NCI-H146 treated with DMSO at 0.1 percent for 48 hours (cell line): ENCODE measurements at regions not wholly inside any gene's neighbourhood (a gene's known extent, or its start where the extent isn't known, plus 50 kb on each side); places are given as distances from the start of the nearest gene placed in this dataset.

ENCODE experiments used
- DNase-seq: peaks from one replicate; lab custom pipeline; 2025; ENCODE audit not compliant: unreplicated experiment; lab: John Stamatoyannopoulos, UW

DNA sequence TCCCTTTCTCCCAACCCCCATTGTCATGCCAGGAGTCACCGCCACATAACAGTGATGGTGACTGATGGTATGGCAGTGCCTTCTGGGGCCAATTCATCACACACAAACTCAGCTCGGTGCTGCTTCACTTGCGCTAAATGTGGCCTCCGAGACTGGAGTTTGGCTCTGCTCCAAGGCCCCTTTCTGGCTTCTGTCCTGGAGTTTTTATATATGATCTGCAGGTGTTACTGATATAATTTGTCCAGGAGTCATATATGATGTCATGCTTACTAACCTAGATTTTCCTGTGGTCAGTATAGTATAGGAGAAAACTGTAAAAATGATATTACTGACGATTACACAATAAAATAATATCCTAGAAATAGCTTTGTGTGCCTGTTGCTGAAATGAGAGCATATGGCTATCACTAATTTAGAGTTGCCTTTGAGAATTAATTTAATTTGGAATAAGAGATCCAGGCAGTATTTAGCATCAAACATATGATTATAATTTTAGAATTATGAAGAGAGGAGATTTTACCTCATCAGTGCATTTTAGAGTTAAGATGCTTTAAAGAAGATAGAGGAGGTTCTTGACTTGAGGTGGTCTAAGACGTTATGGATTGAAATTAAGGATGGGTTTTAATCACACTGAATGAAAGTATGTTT, 334.1 kb upstream of the CD180 start:
- DNase-seq, result no peak

DNA sequence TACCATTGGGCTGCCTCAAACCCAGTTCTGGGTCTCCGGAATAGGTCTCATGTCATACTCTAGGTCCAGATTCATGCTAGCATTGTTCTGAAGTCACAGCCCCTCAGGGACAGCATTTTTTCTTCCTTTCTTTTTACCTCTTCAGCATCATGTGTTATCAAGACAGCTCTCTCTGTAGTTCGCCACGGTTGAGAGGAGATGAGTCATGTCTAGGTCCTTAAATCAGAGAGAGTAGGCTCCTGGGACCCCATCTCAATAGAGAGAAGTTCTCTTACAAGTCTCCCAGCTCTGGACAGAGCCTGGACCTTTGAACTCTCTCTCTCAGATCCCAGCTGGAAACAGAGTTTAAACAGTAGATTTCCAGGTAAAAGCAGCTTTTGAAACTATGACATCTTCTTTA, 332.4 kb upstream of the CD180 start:
- DNase-seq, result no peak

DNA sequence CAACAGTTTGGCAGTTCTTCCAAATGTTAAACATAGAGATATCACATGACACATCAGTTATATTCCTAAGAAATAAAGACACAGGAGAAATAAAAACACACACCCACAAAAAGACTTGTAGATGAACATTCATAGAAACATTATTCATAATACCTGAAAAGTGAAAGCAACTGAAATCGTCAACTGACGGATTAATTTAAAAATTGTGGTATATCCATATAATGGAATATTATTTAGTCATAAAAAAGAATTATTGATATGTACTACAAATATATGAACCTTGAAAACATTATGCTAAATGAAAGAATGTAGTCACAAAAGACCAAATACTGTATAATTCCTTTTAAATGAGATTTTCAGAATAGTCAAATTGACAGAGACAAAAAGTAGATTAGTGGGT, 330.2 kb upstream of the CD180 start:
- DNase-seq, result no peak

DNA sequence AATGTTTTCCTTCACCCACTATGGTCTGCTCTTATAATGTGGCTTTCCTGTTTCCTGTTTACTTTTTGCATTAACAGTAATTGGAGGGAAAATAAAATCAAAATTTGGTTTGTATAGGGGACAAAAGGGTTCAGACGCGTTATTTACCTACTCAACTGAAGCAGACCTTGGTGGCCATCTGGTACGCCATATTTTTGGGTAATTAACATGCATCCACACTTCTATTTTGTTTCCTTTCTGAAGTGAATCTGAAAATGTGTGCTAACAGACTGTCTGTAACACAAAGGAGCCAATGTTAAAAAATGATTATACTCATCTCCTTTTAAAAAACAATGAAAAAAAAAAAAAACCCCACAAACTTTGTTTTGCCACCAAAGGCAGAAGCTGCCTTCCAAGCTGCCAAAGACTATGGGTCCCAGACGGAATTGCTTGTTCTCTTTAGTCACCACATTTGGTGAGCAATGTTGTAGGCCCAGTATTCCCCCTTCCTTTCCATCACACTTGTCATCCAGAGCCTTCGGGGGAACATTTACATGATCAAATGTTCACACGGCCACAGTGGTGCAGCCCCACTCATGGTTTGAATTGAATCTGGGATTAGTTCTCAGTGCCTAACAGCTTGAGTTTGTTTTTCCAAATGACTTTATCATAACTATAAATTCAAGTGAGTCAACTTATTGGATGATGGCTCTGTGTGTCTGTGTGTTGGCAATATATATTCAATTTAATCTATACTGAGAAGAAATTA, 323.7 kb upstream of the CD180 start:
- DNase-seq, result peak; percentile 7

DNA sequence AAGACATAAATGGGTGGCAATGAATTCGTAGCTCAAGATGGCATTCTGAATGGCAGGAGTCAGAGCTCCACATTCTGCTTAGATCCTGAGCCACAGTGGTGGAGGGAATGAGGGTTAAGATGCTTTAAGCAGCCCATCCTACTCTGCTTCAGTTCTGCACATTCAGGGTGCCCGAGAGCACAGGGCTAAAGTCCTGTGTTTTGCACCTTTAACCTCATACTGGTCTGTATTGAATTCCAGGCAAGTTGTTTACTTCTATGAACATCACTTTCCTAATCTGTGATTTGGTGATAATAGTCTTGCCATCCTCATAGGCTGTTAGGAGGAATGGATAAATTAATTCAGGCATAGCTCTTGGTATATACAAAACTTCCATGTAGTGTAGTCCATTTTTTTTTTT, 321.6 kb upstream of the CD180 start:
- DNase-seq, result no peak

DNA sequence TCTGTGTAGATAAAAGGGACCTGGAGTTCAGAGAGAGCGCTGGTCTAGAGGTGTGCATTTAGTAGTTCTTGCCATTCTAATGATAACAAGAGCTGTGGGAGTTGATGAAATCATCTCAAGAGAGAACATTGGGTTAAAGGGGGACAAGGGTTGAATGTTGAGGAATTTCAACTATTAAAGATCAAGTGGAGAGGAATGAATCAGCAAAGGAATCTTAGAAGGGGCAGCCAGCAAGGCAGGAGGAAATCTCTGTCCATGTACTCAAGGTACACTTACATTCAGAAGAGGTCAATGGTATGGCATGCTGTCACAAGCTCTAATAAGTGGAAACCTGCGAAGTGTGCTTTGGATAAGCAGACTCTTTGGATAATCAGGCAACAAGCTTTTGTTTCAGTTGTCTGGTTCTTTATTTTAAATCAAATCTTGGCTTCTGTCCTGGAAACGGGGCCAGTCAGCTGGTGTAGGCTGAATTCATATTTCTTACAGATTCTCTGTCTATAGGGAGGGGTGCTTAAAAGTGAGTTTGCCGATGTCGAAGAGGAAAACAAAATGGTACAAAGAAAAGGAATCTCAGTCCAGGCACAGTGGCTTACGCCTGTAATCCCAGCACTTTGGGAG, 320.5 kb upstream of the CD180 start:
- DNase-seq, result no peak

DNA sequence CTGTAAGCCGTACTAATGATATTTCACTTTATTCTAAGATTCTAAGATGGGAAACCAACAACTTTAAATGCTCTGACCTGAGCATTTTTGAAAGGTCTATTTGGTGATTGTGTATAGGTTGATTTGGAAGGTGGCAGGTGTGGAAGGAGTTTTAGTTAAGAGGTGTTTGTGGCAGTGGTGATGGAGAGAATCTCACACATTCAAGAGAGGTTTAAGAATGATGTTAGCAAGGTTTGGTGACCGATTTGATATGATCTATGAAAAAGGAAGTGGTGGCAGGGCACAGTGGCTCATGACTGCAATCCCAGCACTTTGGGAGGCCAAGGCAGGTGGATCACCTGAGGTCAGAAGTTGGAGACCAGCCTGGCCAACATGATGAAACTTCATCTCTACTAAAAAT, 319.2 kb upstream of the CD180 start:
- no peak for DNase-seq

DNA sequence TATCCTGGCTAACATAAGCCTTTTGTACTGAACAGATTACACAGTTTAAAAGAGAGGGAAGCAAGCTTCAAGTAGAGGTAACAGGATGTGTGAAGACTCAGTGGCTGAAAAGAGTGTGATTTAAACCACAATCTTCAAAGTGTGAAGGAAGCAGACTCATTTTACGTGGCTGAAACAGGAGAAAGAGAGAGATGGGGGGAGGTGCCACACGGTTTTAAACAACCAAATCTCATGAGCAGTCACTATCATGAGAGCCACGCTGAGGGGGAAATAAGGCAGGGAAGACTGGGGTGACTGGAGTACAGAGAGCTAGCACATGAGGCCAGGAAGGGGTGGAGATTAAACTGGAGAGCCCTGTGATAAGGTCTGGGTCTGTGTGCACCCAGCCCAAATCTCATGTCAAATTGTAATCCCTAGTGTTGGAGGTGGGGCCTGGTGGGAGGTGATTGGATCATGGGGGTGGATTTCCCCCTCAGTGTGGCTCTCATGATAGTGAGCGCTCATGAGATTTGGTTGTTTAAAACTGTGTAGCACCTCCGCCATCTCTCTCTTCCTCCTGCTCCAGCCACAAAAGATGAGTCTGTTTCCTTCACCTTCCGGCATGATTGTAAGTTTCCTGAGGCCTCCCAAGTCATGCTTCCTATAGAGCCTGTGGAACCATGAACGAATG, 318.6 kb upstream of the CD180 start:
- DNase-seq, result no peak

DNA sequence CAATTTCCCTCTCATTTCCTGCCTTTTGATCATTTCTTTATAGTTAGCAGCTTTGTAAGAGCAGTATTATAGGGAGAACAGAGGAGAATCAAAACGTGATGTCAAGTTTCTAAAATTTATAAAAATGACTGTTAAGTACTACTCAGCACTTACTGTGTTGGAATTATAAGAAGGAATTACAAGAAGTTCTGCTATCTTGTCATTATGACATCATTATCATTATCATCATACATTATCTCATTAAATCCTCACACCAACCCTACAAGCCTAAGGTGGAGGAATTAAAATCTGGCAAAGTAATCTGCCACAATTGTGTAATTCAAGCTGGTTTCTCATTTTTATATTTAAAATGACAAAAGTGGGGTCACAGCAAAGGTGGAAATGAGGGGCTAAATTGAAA, 316.2 kb upstream of the CD180 start:
- DNase-seq, result no peak

DNA sequence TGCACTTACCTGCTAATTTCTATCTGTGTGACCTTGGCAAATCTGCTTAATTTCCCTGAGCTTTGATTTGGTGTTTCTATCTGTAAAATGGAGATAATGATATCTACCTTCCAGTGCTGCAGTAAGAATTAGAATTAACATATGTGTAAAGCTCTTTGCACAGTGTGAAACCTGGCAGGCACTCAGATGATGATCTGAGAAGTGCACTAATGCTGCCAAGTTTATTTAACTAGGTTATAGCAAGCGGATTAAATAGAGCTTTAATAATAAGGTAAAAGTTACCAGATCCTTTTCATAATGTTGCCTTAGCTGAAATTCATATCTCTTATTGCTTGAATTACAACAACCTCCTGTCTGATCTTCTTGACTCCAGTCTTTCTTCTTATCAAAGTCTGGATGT, 315.3 kb upstream of the CD180 start:
- no peak for DNase-seq

DNA sequence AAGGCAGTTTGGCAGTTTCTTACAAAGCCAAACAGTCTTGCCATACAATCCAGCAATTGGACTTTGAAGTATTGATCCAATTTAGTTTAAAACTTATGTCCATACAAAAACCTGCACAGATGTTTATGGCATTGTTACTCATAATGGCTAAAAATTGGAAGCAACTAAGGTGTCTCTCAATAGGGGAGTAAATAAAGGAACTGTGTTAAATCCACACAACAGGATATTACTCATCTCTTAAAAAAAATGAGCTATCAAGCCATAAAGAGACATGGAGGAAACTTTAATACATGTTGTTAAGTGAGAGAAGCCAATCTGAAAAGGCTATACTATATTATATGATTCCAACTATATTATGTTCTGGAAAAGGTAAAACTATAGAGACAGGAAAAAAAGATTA, 313.6 kb upstream of the CD180 start:
- DNase-seq, result no peak

DNA sequence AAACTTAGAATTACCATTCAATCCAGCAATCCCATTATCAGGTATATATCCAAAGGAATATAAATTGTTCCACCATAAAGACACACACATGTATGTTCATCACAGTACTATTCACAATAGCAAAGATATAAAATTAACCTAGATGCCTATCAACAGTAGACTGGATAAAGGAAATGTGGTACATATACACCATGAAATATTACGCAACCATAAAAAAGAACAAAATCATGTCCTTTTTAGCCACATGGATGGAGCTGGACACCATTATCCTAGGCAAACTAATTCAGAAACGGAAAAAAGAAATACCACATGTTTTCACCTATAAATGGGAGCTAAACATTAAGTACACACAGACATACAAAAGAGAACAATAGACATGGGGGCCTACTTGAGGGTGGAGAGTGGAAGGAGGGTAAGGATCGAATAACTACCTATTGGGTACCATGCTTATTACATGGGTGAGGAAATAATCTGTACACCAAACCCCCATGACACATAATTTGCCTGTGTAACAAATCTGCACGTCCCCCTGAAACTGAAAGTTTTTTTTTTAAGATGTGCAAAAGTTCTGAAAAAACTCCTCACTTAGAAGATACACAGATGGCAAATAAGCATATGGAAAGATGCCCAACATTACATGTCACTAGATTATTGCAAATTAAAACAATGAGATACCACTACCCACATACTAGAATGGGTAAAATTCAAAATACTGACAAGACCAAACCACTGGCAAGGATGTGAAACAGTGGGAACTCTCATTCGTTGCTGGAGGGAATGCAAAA, 313.0 kb upstream of the CD180 start:
- DNase-seq, result no peak

DNA sequence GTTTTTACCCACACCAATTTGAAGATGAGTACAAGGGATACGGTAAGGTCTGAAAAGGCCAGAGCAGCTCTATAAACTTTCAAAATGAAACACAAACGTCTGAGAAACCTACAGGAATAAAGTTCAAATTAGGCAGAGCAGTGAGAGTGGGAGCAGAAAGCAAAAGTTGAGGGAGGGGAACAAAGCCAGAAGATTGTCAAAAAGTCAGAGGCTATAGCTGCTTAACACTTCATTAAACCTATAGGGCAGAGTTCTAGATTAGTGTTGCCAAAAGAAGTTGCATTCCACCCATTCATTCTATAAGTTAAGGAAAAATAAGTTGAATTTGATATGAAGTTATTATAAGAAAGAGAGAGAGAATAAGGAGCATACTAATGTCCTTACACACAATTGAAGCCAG, 309.6 kb upstream of the CD180 start:
- no peak for DNase-seq

DNA sequence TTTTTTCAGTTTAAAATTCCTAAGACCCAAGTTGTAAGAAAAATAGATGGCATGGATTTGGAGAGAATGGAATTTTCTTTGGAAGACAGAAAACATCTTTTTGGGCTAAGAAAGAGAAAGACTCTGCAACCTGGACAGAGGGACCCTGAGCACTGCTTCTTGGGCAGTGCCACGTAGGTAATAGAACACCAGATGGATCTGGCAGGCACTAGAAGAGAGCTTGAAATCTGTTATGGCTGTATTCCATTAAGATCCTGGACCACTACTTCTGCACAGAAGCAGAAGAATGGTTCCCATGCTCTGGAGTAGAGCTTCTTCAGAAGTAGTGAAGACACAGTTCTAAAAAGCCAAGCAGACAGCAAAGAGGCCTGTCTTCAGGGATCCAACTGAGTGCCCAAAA, 306.4 kb upstream of the CD180 start:
- no peak for DNase-seq

DNA sequence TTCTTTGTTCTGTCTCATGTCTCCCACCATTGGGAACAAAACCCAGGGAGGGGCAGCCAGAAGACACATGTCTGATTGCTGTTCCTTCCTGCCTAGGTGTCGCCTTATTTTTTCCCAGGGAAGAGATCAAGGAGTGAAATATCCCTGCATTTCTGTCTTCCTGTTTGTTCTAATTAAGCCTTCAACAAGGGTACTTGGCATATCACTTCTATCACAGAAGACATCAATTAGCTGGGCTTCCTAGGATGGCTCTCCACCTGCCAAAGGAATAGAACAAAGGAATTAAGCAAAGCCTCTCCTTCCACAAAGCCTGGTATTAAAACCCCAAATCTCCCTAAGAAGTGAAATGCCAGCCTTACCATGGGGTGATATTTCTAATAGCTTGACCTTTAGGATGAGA, 299.5 kb upstream of the CD180 start:
- no peak for DNase-seq

DNA sequence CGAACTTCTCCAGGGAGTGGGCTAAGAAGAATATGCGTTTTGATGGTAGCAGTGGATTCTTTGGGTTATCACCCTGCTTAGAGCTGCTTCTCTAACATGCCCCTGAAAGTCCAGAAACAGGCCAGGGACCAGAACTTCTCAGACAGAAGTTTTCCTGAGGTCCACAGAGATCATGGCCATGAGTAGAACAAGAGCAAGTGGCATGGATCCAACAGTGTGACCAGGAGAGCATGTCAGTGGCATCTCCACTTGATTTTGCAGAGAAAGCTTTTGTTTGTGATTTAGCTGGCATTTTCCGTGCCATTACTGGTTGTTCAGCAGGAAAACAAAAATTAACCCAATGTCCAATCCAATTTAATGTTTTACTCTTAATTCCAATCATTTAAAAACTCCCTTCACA, 298.5 kb upstream of the CD180 start:
- no peak for DNase-seq

DNA sequence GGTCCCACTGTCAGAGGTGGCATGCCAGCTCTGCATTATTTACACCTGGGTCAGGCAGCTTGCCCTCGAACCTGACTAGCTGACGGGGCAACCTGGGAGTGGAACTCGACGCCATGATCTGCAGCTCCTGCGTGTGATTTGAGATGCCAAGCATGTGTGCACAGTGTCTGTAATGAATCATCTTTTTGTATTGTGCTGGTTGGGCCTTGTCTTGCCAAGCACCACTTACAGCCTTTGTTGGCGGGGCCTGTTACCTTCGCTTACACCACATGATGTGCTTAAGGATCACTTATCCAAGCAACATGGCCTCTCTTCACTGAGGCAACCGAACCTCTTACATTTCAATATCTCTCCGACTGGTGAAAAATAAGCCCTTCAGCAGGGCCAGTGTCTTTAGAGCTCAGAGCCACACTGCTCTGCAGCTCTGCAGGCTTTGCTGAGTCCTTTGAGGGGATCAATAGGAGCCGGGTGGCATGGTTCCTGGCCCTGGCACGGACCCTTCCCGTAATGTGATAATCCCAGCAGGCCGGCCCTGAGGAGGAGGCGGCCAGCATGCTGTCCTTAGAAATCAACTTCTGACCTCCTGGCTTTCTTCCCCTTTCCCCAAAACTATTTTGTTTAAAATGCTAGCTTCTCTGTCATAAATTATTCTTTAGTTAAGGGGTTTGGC, 297.7 kb upstream of the CD180 start:
- DNase-seq, result no peak

DNA sequence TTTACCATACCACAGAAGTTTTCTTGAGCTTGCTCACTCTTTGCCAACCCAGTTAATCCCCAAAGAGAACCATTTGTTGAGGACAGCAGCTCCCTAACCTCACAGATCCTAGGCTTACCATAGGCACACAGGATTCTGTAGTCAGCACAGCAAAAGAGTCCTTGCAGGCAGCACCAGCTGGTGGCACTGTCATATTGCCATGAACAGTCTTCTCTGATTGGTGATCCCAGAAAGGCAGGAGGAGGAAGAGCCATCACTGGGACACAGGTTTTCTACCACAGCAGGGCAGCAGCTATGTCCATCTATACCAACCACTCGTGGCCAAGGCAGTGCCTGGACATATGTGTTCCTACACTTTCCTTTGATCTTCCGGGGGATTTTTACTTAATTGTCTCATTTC, 297.1 kb upstream of the CD180 start:
- DNase-seq, result peak; percentile 53

DNA sequence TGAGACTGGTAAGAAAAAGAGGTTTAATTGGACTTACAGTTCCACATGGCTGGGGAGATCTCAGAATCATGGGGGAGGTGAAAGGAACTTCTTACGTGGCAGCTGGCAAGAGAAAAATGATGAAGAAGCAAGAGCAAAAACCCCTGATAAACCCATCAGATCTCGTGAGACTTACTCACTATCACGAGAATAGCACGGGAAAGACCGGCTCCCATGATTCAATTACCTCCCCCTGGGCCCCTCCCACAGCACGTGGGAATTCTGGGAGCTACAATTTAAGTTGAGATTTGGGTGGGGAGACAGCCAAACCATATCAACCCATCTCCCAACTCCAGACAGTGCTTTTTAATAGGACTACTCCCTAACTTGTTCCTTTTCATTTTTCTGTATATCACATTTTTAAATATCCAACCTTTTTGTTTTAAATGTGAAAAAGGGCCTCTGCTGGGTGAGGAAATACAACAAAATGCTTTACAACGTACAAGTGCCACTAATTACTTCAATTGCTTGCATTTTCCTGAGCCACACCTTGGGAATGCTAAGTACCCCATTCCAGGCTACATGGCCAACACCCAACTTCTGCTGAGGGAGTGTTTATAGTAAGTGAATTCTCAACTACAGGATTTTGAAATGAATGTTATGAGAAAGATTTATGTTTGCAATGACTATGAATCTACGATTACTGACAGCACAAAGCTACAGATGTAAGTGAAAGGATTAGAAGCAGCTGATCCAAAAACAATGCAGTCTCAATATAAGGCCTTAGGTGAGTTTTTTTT, 294.1 kb upstream of the CD180 start:
- no peak for DNase-seq

DNA sequence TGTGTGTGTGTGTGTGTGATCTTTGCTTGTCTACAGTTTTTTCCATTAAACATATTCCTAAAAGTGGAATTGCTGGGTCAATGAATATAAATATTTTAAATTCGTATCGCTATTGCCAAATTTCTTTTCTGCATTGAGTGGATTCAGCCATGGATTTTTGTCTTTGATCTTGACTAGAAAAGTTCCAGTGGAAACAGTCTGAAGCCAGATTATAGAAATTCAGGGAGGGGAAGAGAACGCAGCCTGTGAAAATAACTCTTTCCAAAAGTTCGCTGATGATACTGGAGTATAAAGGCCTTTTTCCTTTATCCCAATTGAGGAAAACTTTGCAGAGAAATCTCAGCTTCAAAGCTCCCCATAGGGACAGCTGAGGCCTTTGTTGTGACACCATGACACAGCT, 292.3 kb upstream of the CD180 start:
- no peak for DNase-seq
